ENCODE measurements at regions not wholly inside any gene's neighbourhood (a gene's known extent, or its start where the extent isn't known, plus 50 kb on each side); places are given as distances from the start of the nearest gene placed in this dataset.

- no TSS peak for BruUV-seq (replicated peaks)
- ChIA-PET CTCF (no interaction called here), POLR2A (no interaction called here)
- DNase-seq (ENCODE audit: low read depth, low spot score): no peak
- Histone ChIP-seq H3K27me3 (ENCODE audit: control insufficient read depth in 2 of 2, insufficient read depth in 2 of 2, low read length in 2 of 2) (no peaks in the 10 kb centered on the region), H3K9me3 (replicated peaks; ENCODE audit: control insufficient read depth, insufficient read depth, low read length) (no peaks in the 10 kb centered on the region), H3K4me2 (ENCODE audit: insufficient read depth, low read length) (no peak overlapping the region), H3K36me3 (ENCODE audit: control insufficient read depth in 2 of 2, extremely low read depth in 1 of 2, insufficient read depth in 2 of 2, low read length in 2 of 2) (no peaks in the 10 kb centered on the region), H3K4me3 (replicated peaks in 1 of 3; ENCODE audit: insufficient read depth in 1 of 3, low read depth in 1 of 3, low read length in 3 of 3) (no peak overlapping the region), H2AFZ (ENCODE audit: low read depth, low read length) (no peak overlapping the region), H3K9me1 (replicated peaks; ENCODE audit: control insufficient read depth, extremely low read depth, insufficient read depth, low read length) (no peaks in the 10 kb centered on the region), H3K79me2 (ENCODE audit: control insufficient read depth, insufficient read depth, low read length) (no peaks in the 10 kb centered on the region), H3K4me1 (ENCODE audit: control insufficient read depth, extremely low read depth, insufficient read depth, low read length) (no peaks in the 10 kb centered on the region), H4K20me1 (replicated peaks; ENCODE audit: control insufficient read depth, extremely low read depth, insufficient read depth, low read length) (no peaks in the 10 kb centered on the region), H3K27ac (ENCODE audit: insufficient read depth, low read depth, low read length) (no peak overlapping the region), H3K9ac (replicated peaks; ENCODE audit: extremely low read depth, insufficient read depth, low read length) (no peak overlapping the region)
- TF ChIP-seq MYC (IDR thresholded peaks at IDR 0.05; ENCODE audit: low read depth, low read length) (no peak), POLR2AphosphoS5 (IDR thresholded peaks at IDR 0.05; ENCODE audit: insufficient read depth, low read depth, low read length) (no peak)
- intact Hi-C loops (cut with micrococcal nuclease) (no loop called here), dilution Hi-C loops (cut with MboI; ENCODE audit: extremely low pct_ligation_motif_present, low sequenced_read_pairs) (no loop called here)
- no peak for FAIRE-seq
These were observed 162.4 kb upstream of the PRDX4 start for GRCh38 chrX:23504895-23505294.

DNA sequence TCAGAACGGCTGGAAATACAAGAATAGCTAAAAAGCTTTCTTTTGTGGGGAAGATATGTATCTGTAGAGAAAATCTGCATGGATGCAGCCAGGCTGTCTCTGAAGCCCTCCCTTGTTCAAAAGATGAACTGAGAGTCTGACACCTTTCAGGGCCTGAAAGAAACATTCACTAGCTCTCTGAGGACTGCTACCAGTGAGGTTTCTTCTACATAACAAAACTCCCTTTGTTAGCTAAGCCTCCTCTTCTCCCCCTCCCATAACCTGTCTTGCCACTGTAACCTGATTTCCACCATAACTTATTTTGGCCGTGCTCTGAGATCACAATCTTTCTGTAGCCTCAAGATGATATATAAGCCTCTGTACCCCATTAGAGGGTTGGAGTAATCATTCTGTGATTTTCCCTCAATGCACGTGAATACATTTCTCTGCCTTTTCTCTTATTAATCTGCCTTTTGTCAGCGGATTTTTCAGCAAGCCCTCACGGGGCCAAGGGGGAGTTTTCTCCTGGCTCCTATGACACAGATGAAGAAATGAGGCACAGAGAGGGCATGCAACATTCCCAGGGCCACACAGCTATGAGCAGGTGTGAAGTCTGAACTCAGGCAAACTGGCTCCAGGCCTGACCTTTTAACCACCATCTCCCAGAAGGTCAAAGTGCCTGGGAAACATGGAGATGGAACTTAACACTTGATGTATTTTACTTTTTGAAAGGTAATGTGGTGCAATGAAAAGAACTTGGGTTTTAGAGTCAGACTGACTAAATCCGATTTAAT is 161.6 kb upstream of the PRDX4 start:
- no TSS peak for BruUV-seq (replicated peaks)
- dilution Hi-C loops (cut with MboI; ENCODE audit: extremely low pct_ligation_motif_present, low sequenced_read_pairs): no loop called here

More for the DNA sequence above, 161.6 kb upstream of the PRDX4 start:
- Histone ChIP-seq H3K27ac (ENCODE audit: insufficient read depth, low read depth, low read length) (no peak overlapping the region), H3K4me3 (replicated peaks in 1 of 3; ENCODE audit: insufficient read depth in 1 of 3, low read depth in 1 of 3, low read length in 3 of 3) (no peak overlapping the region), H3K4me2 (ENCODE audit: insufficient read depth, low read length) (no peak overlapping the region), H3K4me1 (ENCODE audit: control insufficient read depth, extremely low read depth, insufficient read depth, low read length) (no peaks in the 10 kb centered on the region), H4K20me1 (replicated peaks; ENCODE audit: control insufficient read depth, extremely low read depth, insufficient read depth, low read length) (no peaks in the 10 kb centered on the region), H2AFZ (ENCODE audit: low read depth, low read length) (no peak overlapping the region), H3K9me1 (replicated peaks; ENCODE audit: control insufficient read depth, extremely low read depth, insufficient read depth, low read length) (no peaks in the 10 kb centered on the region), H3K36me3 (ENCODE audit: control insufficient read depth in 2 of 2, extremely low read depth in 1 of 2, insufficient read depth in 2 of 2, low read length in 2 of 2) (no peaks in the 10 kb centered on the region), H3K9ac (replicated peaks; ENCODE audit: extremely low read depth, insufficient read depth, low read length) (no peak overlapping the region), H3K79me2 (ENCODE audit: control insufficient read depth, insufficient read depth, low read length) (no peaks in the 10 kb centered on the region), H3K9me3 (replicated peaks; ENCODE audit: control insufficient read depth, insufficient read depth, low read length) (no peaks in the 10 kb centered on the region), H3K27me3 (ENCODE audit: control insufficient read depth in 2 of 2, insufficient read depth in 2 of 2, low read length in 2 of 2) (no peaks in the 10 kb centered on the region)
- DNase-seq (ENCODE audit: low read depth, low spot score) (no peak), FAIRE-seq (no peak)
- intact Hi-C loops (cut with micrococcal nuclease): no loop called here
- ChIA-PET CTCF (no interaction called here), POLR2A (no interaction called here)
- TF ChIP-seq FOS (IDR thresholded peaks at IDR 0.05; ENCODE audit: borderline replicate concordance, insufficient read depth, low read length) (no peak), EZH2 (IDR thresholded peaks at IDR 0.05; ENCODE audit: borderline replicate concordance, low read depth, low read length, severe bottlenecking) (no peak), GATA2 (IDR thresholded peaks at IDR 0.05; ENCODE audit: insufficient read depth, insufficient read length, low read depth, low read length) (no peak), JUN (IDR thresholded peaks at IDR 0.05; ENCODE audit: borderline replicate concordance, insufficient read depth, insufficient read length, low read depth) (no peak), POLR2A (IDR thresholded peaks at IDR 0.05; ENCODE audit: low read depth, low read length) (no peak), MAX (IDR thresholded peaks at IDR 0.05; ENCODE audit: insufficient read depth, insufficient read length) (no peak), POLR2AphosphoS5 (IDR thresholded peaks at IDR 0.05; ENCODE audit: insufficient read depth, low read depth, low read length) (no peak), MYC (IDR thresholded peaks at IDR 0.05; ENCODE audit: low read depth, low read length) (no peak)
- TF ChIP-seq, protein P1, sequence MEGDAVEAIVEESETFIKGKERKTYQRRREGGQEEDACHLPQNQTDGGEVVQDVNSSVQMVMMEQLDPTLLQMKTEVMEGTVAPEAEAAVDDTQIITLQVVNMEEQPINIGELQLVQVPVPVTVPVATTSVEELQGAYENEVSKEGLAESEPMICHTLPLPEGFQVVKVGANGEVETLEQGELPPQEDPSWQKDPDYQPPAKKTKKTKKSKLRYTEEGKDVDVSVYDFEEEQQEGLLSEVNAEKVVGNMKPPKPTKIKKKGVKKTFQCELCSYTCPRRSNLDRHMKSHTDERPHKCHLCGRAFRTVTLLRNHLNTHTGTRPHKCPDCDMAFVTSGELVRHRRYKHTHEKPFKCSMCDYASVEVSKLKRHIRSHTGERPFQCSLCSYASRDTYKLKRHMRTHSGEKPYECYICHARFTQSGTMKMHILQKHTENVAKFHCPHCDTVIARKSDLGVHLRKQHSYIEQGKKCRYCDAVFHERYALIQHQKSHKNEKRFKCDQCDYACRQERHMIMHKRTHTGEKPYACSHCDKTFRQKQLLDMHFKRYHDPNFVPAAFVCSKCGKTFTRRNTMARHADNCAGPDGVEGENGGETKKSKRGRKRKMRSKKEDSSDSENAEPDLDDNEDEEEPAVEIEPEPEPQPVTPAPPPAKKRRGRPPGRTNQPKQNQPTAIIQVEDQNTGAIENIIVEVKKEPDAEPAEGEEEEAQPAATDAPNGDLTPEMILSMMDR (IDR thresholded peaks at IDR 0.05; ENCODE audit: extremely low read depth in 1 of 2, insufficient read depth in 1 of 2, low read depth in 1 of 2, low read length in 2 of 2): no peak

All from endothelial cell of umbilical vein (primary cell).